Neuronal stem cell (in vitro differentiated cells): ENCODE measurements at regions not wholly inside any gene's neighbourhood (a gene's known extent, or its start where the extent isn't known, plus 50 kb on each side); places are given as distances from the start of the nearest gene placed in this dataset.

Experiments used
- DNase-seq: peaks from one replicate; pipeline ENCODE4 v3.0.0-alpha.2; 2013; ENCODE audit warnings: low spot score
- H2AFZ ChIP-seq: one replicate; pipeline ENCODE4 v1.6.1; 2013; ENCODE audit warnings: mild to moderate bottlenecking, low read length, inconsistent platforms
- H2AK5ac ChIP-seq: 2 replicates; pipeline ENCODE4 v1.6.1; 2013; ENCODE audit warnings: low read depth, mild to moderate bottlenecking, inconsistent platforms, low read length, moderate library complexity, mixed read lengths
- H2BK120ac ChIP-seq: 2 replicates; pipeline ENCODE4 v1.6.1; 2013; ENCODE audit warnings: low read depth, mild to moderate bottlenecking, inconsistent platforms, low read length, moderate library complexity, mixed read lengths
- H2BK12ac ChIP-seq: one replicate; pipeline ENCODE4 v1.6.1; 2013; ENCODE audit warnings: low read length, inconsistent platforms
- H2BK15ac ChIP-seq: 2 replicates; pipeline ENCODE4 v1.6.1; 2013; ENCODE audit warnings: mild to moderate bottlenecking, low read length, inconsistent platforms, mixed read lengths
- H2BK5ac ChIP-seq: one replicate; pipeline ENCODE4 v1.6.1; 2013; ENCODE audit warnings: inconsistent platforms, mild to moderate bottlenecking, low read length, moderate library complexity
- H3K14ac ChIP-seq: one replicate; pipeline ENCODE4 v1.6.1; 2013; ENCODE audit warnings: low read length, inconsistent platforms
- H3K18ac ChIP-seq: 2 replicates; pipeline ENCODE4 v1.6.1; 2013; ENCODE audit warnings: low read length, inconsistent platforms
- H3K23ac ChIP-seq: 2 replicates; pipeline ENCODE4 v1.6.1; 2013; ENCODE audit warnings: low read depth, mild to moderate bottlenecking, mixed read lengths, low read length, inconsistent platforms; ENCODE audit not compliant: poor library complexity
- H3K27ac ChIP-seq: replicated peaks from 3 replicates; pipeline ENCODE4 v1.5.1; 2013; ENCODE audit warnings: low read length, inconsistent platforms
- H3K27me3 ChIP-seq, 3 experiments: 2 replicates each; pipeline ENCODE4 v1.6.1; 2013; ENCODE audit warnings: low read length in 3 of 3, mild to moderate bottlenecking in 2 of 3, inconsistent platforms in 1 of 3, low read depth in 1 of 3, mixed read lengths in 1 of 3, moderate library complexity in 1 of 3; ENCODE audit not compliant: control insufficient read depth in 3 of 3, insufficient read depth in 3 of 3
- H3K36me3 ChIP-seq, 2 donors: replicated peaks in 1 of 2; 2 replicates each; pipeline ENCODE4 v1.6.1; 2013; ENCODE audit warnings: low read length in 2 of 2; ENCODE audit not compliant: control insufficient read depth in 2 of 2, insufficient read depth in 2 of 2
- H3K4ac ChIP-seq: 2 replicates; pipeline ENCODE4 v1.6.1; 2013; ENCODE audit warnings: inconsistent platforms, mild to moderate bottlenecking, low read length, moderate library complexity
- H3K4me1 ChIP-seq, 2 donors: 1 replicate in 1 of 2; 2 replicates in 1 of 2; pipeline ENCODE4 v1.6.1; 2013; ENCODE audit warnings: low read length in 2 of 2, low read depth in 1 of 2; ENCODE audit not compliant: control insufficient read depth in 2 of 2, insufficient read depth in 1 of 2
- H3K4me2 ChIP-seq: one replicate; pipeline ENCODE4 v1.6.1; 2013; ENCODE audit warnings: mild to moderate bottlenecking, low read length, inconsistent platforms; ENCODE audit not compliant: insufficient read depth, poor library complexity, severe bottlenecking
- H3K4me3 ChIP-seq, 2 donors: 2 replicates each; pipeline ENCODE4 v1.5.1; 2013; ENCODE audit warnings: low read length in 2 of 2, mild to moderate bottlenecking in 2 of 2, inconsistent platforms in 1 of 2, moderate library complexity in 1 of 2
- H3K79me1 ChIP-seq: one replicate; pipeline ENCODE4 v1.6.1; 2013; ENCODE audit warnings: low read depth, mild to moderate bottlenecking, inconsistent platforms, low read length, moderate library complexity
- H3K9ac ChIP-seq: one replicate; pipeline ENCODE4 v1.6.1; 2013; ENCODE audit warnings: mild to moderate bottlenecking, low read depth, low read length, inconsistent platforms; ENCODE audit not compliant: poor library complexity
- H3K9me3 ChIP-seq, 2 donors: replicated peaks in 1 of 2; 2 replicates each; pipeline versions ENCODE3 to v1.6.1; 2013; ENCODE audit warnings: low read length in 2 of 2, mild to moderate bottlenecking in 2 of 2, inconsistent platforms in 1 of 2, low read depth in 1 of 2, mixed read lengths in 1 of 2, moderate library complexity in 1 of 2; ENCODE audit not compliant: control insufficient read depth in 2 of 2, insufficient read depth in 1 of 2
- H4K8ac ChIP-seq: one replicate; pipeline ENCODE4 v1.6.1; 2013; ENCODE audit warnings: low read depth, mild to moderate bottlenecking, inconsistent platforms, low read length, moderate library complexity
- H4K91ac ChIP-seq: one replicate; pipeline ENCODE4 v1.6.1; 2013; ENCODE audit warnings: low read length, low read depth, mild to moderate bottlenecking, inconsistent platforms; ENCODE audit not compliant: poor library complexity
- WGBS, 2 donors: extraction: QIAGEN DNeasy Blood & Tissue Kit; methylation state at CpG; one replicate each; pipeline ENCODE4 v1.1.7; 2013; ENCODE audit warnings: missing lambda C conversion rate in 2 of 2, mixed read lengths in 1 of 2; ENCODE audit not compliant: insufficient read length in 2 of 2, insufficient replicate concordance in 1 of 2; ENCODE audit errors: extremely low coverage in 2 of 2; 5-methylcytosine and 5-hydroxymethylcytosine counted together

GRCh38 chr12:45598336-45598735 lies 131.2 kb upstream of the ARID2 start:
- H3K27me3 ChIP-seq, result no peaks in the 10 kb centered on the region
- H3K79me1 ChIP-seq, result no peaks in the 10 kb centered on the region
- WGBS, 2 donors, result no CpG with 5 or more reads among the region's 2 CpGs
- H3K27ac ChIP-seq, result no peak overlapping the region
- no peak overlapping the region for H4K8ac ChIP-seq
- no peak overlapping the region for H3K23ac ChIP-seq
- no peaks in the 10 kb centered on the region for H3K4me1 ChIP-seq
- H3K4me3 ChIP-seq, result no peak overlapping the region
- no peaks in the 10 kb centered on the region for H3K9me3 ChIP-seq
- DNase-seq, result no peak
- H2AFZ ChIP-seq, result no peak overlapping the region
- H2BK12ac ChIP-seq, result no peak overlapping the region
- H3K18ac ChIP-seq, result no peak overlapping the region
- no peak overlapping the region for H3K4me2 ChIP-seq
- H3K9ac ChIP-seq, result no peak overlapping the region
- H2BK15ac ChIP-seq, result no peak overlapping the region
- H2AK5ac ChIP-seq, result no peak overlapping the region
- H2BK5ac ChIP-seq, result no peak overlapping the region
- H4K91ac ChIP-seq, result no peak overlapping the region
- H3K14ac ChIP-seq, result no peak overlapping the region
- no peak overlapping the region for H2BK120ac ChIP-seq
- H3K36me3 ChIP-seq, result no peaks in the 10 kb centered on the region
- H3K4ac ChIP-seq, result no peak overlapping the region

GRCh38 chr12:45598761-45599160 lies 130.7 kb upstream of the ARID2 start:
- Histone ChIP-seq H3K4me3 (no peak overlapping the region), H3K23ac (no peak overlapping the region), H4K91ac (no peak overlapping the region), H4K8ac (no peak overlapping the region), H3K4me2 (no peak overlapping the region), H3K18ac (no peak overlapping the region), H3K27ac (no peak overlapping the region), H2BK15ac (no peak overlapping the region), H2BK12ac (no peak overlapping the region), H3K9me3 (no peaks in the 10 kb centered on the region), H2AK5ac (no peak overlapping the region), H3K4me1 (no peaks in the 10 kb centered on the region), H2AFZ (no peak overlapping the region), H3K14ac (no peak overlapping the region), H3K79me1 (no peaks in the 10 kb centered on the region), H2BK120ac (no peak overlapping the region), H3K9ac (no peak overlapping the region), H3K36me3 (no peaks in the 10 kb centered on the region), H3K27me3 (no peaks in the 10 kb centered on the region), H2BK5ac (no peak overlapping the region), H3K4ac (no peak overlapping the region)
- DNase-seq, result no peak
- no CpG with 5 or more reads among the region's 1 CpG for WGBS, 2 donors

- Histone ChIP-seq H3K14ac (no peak overlapping the region), H2BK120ac (no peak overlapping the region), H3K36me3 (no peaks in the 10 kb centered on the region), H3K9me3 (no peaks in the 10 kb centered on the region), H3K4me2 (no peak overlapping the region), H3K9ac (no peak overlapping the region), H3K27ac (no peak overlapping the region), H3K27me3 (no peaks in the 10 kb centered on the region), H2BK15ac (no peak overlapping the region), H3K4ac (no peak overlapping the region), H2BK5ac (no peak overlapping the region), H3K23ac (no peak overlapping the region), H2AK5ac (no peak overlapping the region), H4K91ac (no peak overlapping the region), H2BK12ac (no peak overlapping the region), H3K18ac (no peak overlapping the region), H3K79me1 (no peaks in the 10 kb centered on the region), H4K8ac (no peak overlapping the region), H3K4me3 (no peak overlapping the region), H2AFZ (no peak overlapping the region), H3K4me1 (no peaks in the 10 kb centered on the region)
- no CpG with 5 or more reads among the region's 2 CpGs for WGBS, 2 donors
- DNase-seq, result no peak
Measured at GRCh38 chr12:45599196-45599595, 130.3 kb upstream of the ARID2 start.

- DNase-seq, result no peak
- no peaks in the 10 kb centered on the region for H3K36me3 ChIP-seq
- no CpG with 5 or more reads among the region's 2 CpGs for WGBS, 2 donors
- no peak overlapping the region for H4K8ac ChIP-seq
- no peak overlapping the region for H2BK120ac ChIP-seq
- H3K9ac ChIP-seq, result no peak overlapping the region
- H3K18ac ChIP-seq, result no peak overlapping the region
- H3K9me3 ChIP-seq, result no peaks in the 10 kb centered on the region
- no peak overlapping the region for H3K14ac ChIP-seq
- H3K4me3 ChIP-seq, result no peak overlapping the region
- H2AK5ac ChIP-seq, result no peak overlapping the region
- H3K27ac ChIP-seq, result no peak overlapping the region
- no peak overlapping the region for H2BK15ac ChIP-seq
- H3K4me1 ChIP-seq, result no peaks in the 10 kb centered on the region
- H2BK5ac ChIP-seq, result no peak overlapping the region
- no peak overlapping the region for H3K4me2 ChIP-seq
- H3K23ac ChIP-seq, result no peak overlapping the region
- no peak overlapping the region for H3K4ac ChIP-seq
- H2BK12ac ChIP-seq, result no peak overlapping the region
- no peaks in the 10 kb centered on the region for H3K27me3 ChIP-seq
- H4K91ac ChIP-seq, result no peak overlapping the region
- H2AFZ ChIP-seq, result no peak overlapping the region
- H3K79me1 ChIP-seq, result no peaks in the 10 kb centered on the region
Measured at GRCh38 chr12:45601390-45601789, 128.1 kb upstream of the ARID2 start.
